AG04450 (cell line): ENCODE measurements at regions not wholly inside any gene's neighbourhood (a gene's known extent, or its start where the extent isn't known, plus 50 kb on each side); places are given as distances from the start of the nearest gene placed in this dataset.

Experiments
- CTCF ChIA-PET: fragments of 300-600, 350-600 bp; formaldehyde crosslinking; extraction: SDS; loops from one replicate; lab custom pipeline; 2022; ENCODE audit warnings: antibody characterized with exemption, inconsistent platforms; lab: Charles Lee
- POLR2A ChIA-PET: fragments of 350-600 bp; formaldehyde crosslinking; extraction: SDS; loops from one replicate; lab custom pipeline; 2021; ENCODE audit warnings: antibody characterized with exemption, inconsistent platforms; lab: Yijun Ruan, JAX
- DNase-seq: peaks from one replicate; pipeline ENCODE4 v3.0.0-alpha.2; 2011; ENCODE audit warnings: low read depth, low spot score
- H3K27ac ChIP-seq: one replicate; pipeline ENCODE4 v1.5.1; 2012; ENCODE audit warnings: low read depth, low read length, control low read depth
- H3K27me3 ChIP-seq: one replicate; pipeline ENCODE4 v1.6.0; 2012; ENCODE audit warnings: low read length; ENCODE audit not compliant: control insufficient read depth, insufficient read depth
- H3K4me3 ChIP-seq: 2 replicates; pipeline ENCODE4 v1.5.1; 2011; ENCODE audit warnings: mild to moderate bottlenecking, low read depth, low read length, control low read depth
- H3K9me3 ChIP-seq: 2 replicates; pipeline ENCODE4 v1.5.1; 2012; ENCODE audit warnings: low read length; ENCODE audit not compliant: control insufficient read depth, insufficient read depth
- TF ChIP-seq, protein P1 (sequence below): IDR thresholded peaks from 2 replicates; pipeline ENCODE4 v1.5.1; 2011; ENCODE audit warnings: low read depth, low read length, control low read depth, inconsistent platforms

DNA sequence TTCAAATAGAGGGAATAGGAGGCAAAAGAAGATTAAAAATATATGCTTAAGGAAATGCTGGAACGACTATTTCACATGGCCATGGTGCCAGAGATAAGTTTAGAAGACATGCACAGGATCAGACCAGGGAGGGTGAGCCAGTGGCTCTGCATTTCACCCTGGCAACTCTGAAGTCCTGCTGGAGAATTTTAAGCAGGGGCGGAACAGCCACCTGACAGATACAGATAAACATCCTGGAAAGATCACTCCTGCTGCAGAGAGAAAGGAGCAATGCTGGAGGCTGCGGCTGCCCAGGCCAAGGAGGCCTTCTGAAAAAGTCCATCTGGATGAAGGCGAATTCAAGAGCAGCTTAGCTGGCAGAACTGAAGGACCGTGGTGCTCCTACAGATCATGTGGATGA lies 755.9 kb downstream of the RNF144A start:
- H3K4me3 ChIP-seq = no peak overlapping the region
- no peaks in the 10 kb centered on the region for H3K9me3 ChIP-seq
- no peak for DNase-seq
- H3K27me3 ChIP-seq = no peaks in the 10 kb centered on the region
- TF ChIP-seq, protein P1, sequence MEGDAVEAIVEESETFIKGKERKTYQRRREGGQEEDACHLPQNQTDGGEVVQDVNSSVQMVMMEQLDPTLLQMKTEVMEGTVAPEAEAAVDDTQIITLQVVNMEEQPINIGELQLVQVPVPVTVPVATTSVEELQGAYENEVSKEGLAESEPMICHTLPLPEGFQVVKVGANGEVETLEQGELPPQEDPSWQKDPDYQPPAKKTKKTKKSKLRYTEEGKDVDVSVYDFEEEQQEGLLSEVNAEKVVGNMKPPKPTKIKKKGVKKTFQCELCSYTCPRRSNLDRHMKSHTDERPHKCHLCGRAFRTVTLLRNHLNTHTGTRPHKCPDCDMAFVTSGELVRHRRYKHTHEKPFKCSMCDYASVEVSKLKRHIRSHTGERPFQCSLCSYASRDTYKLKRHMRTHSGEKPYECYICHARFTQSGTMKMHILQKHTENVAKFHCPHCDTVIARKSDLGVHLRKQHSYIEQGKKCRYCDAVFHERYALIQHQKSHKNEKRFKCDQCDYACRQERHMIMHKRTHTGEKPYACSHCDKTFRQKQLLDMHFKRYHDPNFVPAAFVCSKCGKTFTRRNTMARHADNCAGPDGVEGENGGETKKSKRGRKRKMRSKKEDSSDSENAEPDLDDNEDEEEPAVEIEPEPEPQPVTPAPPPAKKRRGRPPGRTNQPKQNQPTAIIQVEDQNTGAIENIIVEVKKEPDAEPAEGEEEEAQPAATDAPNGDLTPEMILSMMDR = no peak
- CTCF ChIA-PET = interaction anchor here (1.1 kb wide), 1 partner anchor 575 kb away, joined by 3 read pairs; no protein-coding TSS in a partner anchor
- H3K27ac ChIP-seq = no peak overlapping the region
- POLR2A ChIA-PET = no interaction called here

DNA sequence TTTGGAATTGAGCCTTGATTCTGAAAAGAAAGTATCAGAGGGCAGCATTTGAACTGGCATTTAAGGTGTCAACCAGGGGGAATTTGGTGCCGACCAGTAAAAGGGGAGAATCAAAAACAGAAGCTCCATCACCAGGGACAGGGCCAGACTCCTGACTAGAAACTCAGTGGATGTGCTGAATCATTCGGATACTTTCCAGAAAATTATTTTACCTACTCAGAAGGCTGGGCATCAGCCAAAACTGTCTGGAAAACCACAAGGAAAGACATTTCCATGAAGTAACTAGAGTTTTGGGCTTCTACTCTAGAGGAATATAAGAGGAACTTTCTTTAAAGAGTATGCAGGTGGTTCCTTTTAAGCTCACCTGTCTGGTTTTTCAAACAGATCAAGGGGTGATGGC lies 756.6 kb downstream of the RNF144A start:
- Histone ChIP-seq H3K27me3 (no peaks in the 10 kb centered on the region), H3K4me3 (no peak overlapping the region), H3K9me3 (no peaks in the 10 kb centered on the region), H3K27ac (no peak overlapping the region)
- TF ChIP-seq, protein P1 = no peak
- POLR2A ChIA-PET = no interaction called here
- CTCF ChIA-PET = interaction anchor here (0.8 kb wide), 1 partner anchor 247 kb away, joined by 3 read pairs; no protein-coding TSS in a partner anchor
- DNase-seq = no peak

DNA sequence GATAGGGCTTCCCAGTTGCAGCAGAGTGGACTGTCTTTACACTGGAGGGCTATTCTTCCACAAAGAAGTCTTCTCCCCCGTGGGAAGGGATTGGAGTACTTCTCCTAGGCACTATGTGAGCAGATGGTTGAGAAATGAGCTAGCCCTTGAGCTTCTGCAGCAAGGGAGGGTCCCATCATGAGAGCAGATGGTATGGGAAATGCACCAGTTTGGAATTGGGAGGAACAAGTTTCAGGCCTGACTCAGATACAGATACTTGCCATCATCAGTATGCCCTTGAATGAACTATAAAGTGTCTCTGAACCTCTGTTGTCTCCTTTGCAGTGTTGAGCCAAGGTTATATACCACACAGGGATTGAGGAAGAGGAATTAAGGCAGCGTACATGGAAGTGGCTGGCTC lies 757.4 kb downstream of the RNF144A start:
- Histone ChIP-seq H3K27me3 (no peaks in the 10 kb centered on the region), H3K4me3 (no peak overlapping the region), H3K9me3 (no peaks in the 10 kb centered on the region), H3K27ac (no peak overlapping the region)
- TF ChIP-seq, protein P1 = no peak
- POLR2A ChIA-PET = no interaction called here
- CTCF ChIA-PET = no interaction called here
- no peak for DNase-seq

DNA sequence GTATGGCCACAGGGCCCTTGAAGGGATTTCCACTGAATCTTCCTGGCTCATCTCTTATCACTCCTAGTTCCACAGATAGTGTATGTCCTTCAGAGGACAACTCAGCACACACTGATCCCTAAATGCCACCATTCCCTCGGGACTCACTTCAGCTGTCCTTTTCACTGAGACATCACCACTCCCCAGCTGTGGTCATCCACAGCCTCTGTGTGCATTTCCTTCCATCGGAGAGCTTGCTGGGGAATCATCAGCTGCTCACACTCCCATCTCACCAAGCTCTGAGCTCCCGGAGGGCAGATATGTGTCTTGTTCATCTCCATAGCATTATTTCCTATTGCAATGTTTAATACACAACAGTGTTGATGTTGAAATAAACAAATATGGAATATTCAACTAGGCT lies 759.5 kb downstream of the RNF144A start:
- no peak overlapping the region for H3K4me3 ChIP-seq
- TF ChIP-seq, protein P1 = no peak
- H3K27me3 ChIP-seq = no peaks in the 10 kb centered on the region
- no peak for DNase-seq
- ChIA-PET POLR2A (no interaction called here), CTCF (no interaction called here)
- no peaks in the 10 kb centered on the region for H3K9me3 ChIP-seq
- no peak overlapping the region for H3K27ac ChIP-seq

DNA sequence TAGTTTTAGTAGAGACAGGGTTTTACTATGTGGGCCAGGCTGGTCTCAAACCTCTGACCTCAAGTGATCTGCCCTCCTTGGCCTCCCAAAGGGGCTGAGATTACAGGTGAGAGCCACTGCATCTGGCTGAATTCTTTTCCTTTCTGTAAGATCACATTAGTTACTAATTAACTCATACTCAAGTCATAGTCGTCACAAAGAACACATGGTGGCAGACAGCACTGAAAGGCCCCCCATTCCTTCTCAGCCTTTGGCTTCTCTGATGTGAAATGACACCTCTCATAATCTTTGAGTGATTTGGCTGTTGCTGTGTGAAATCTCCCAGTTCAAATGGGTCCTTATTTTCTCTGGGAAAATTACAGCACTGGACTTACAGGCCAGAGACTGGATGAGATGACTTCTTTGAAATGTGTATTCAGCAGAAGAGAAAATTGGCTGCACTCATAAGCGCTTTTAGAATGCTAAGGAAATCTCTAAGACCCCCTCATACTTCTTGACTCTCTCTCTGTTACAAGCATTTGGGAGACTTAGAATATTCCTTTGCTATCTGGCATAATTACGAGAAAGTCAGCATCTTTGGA lies 764.8 kb downstream of the RNF144A start:
- TF ChIP-seq, protein P1 = no peak
- ChIA-PET CTCF (no interaction called here), POLR2A (no interaction called here)

More for the DNA sequence above, 764.8 kb downstream of the RNF144A start:
- Histone ChIP-seq H3K9me3 (no peaks in the 10 kb centered on the region), H3K27ac (no peak overlapping the region), H3K4me3 (no peak overlapping the region), H3K27me3 (no peaks in the 10 kb centered on the region)
- DNase-seq = no peak
